ENCODE measurements at regions not wholly inside any gene's neighbourhood (a gene's known extent, or its start where the extent isn't known, plus 50 kb on each side); places are given as distances from the start of the nearest gene placed in this dataset.
A peak's percentile ranks its signal among the peaks of the same experiment; 100 is the strongest.

DNA sequence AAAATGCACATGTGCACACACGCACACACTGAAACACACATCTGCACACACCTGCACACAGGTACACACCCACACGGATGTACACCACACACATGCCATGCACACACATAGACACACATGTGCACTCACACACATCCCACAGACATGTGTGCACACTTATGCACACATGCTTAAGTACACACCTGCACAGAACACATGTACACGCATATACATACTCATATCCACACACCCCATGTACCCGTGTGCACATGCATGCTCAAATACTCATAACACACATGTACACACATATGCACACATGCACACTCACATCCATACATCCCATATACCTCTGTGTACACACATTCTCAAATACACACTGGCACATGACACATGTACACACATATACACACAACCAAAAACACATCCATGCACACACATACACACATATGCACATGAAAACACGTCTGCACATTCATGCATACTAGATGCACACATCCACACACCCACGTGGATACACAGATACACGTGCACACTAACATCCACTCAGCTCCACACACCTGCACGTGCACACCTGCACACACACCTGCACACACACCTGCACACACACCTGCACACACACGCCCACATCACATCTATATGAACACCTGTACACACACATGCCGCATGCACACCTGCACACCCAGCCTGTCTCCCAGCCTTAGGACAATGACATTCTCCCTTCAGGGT, 336.7 kb downstream of the ADGRD1 start:
- Histone ChIP-seq H3K4me3 (ENCODE audit: extremely low read depth in 1 of 4, insufficient read depth in 2 of 4, low read depth in 3 of 4, low read length in 4 of 4) (no peak overlapping the region), H2AK5ac (ENCODE audit: low read depth, low read length) (no peak overlapping the region), H3K27me3 (replicated peaks in 1 of 4; ENCODE audit: control insufficient read depth in 3 of 4, extremely low read depth in 1 of 4, insufficient read depth in 3 of 4, low read length in 3 of 4) (no peaks in the 10 kb centered on the region), H2BK12ac (ENCODE audit: low read depth, low read length) (0 out of 2 replicates have a peak overlapping the region, but pooled peaks have one; percentile 39), H2AFZ (ENCODE audit: low read length) (no peak overlapping the region), H3K79me1 (ENCODE audit: low read depth, low read length) (no peaks in the 10 kb centered on the region), H3K4ac (replicated peaks; ENCODE audit: insufficient read length, low read depth, low read length) (no peak overlapping the region), H3K9me3 (ENCODE audit: insufficient read depth in 2 of 2, low read depth in 1 of 2, low read length in 1 of 2) (no peaks in the 10 kb centered on the region), H4K20me1 (replicated peaks in 1 of 2; ENCODE audit: control insufficient read depth in 1 of 2, insufficient read depth in 2 of 2, low read length in 2 of 2) (no peaks in the 10 kb centered on the region), H3K36me3 (ENCODE audit: control insufficient read depth in 2 of 4, insufficient read depth in 4 of 4, low read length in 3 of 4) (no peaks in the 10 kb centered on the region), H2BK5ac (ENCODE audit: low read depth, low read length) (no peak overlapping the region), H3K4me1 (replicated peaks in 1 of 4; ENCODE audit: control insufficient read depth in 3 of 4, insufficient read depth in 4 of 4, low read length in 3 of 4) (no peaks in the 10 kb centered on the region), H3K4me2 (ENCODE audit: insufficient read depth in 1 of 2, low read depth in 2 of 2, low read length in 2 of 2) (no peak overlapping the region), H4K8ac (ENCODE audit: extremely low read depth, insufficient read depth, low read length) (no peak overlapping the region), H4K5ac (ENCODE audit: insufficient read length, low read depth, low read length) (no peak overlapping the region), H2BK120ac (replicated peaks; ENCODE audit: low read depth, low read length) (no peak overlapping the region), H3K14ac (ENCODE audit: insufficient read length) (no peak overlapping the region), H3K9ac (replicated peaks in 1 of 4; ENCODE audit: extremely low read depth in 1 of 4, low read depth in 3 of 4, low read length in 3 of 4) (no peak overlapping the region), H2BK15ac (ENCODE audit: low read length) (peak overlapping the region; percentile 72; the same call in 1 of the 2 replicates), H3K56ac (replicated peaks; ENCODE audit: insufficient read length, low read depth, low read length) (no peak overlapping the region), H4K91ac (replicated peaks; ENCODE audit: insufficient read length, low read length) (no peak overlapping the region), H3K23me2 (ENCODE audit: low read depth, low read length) (0 out of 2 replicates have a peak, but pooled peaks cover 3% of the 10 kb centered on the region), H3K79me2 (ENCODE audit: control insufficient read depth in 1 of 2, insufficient read depth in 2 of 2, low read length in 2 of 2) (no peaks in the 10 kb centered on the region), H3K18ac (ENCODE audit: extremely low read depth, low read length) (no peak overlapping the region), H3K27ac (ENCODE audit: low read depth, low read length) (no peak overlapping the region), H3K23ac (ENCODE audit: insufficient read length) (no peak overlapping the region), H2BK20ac (ENCODE audit: low read length) (0 out of 2 replicates have a peak overlapping the region, but pooled peaks have one; percentile 48)
- TF ChIP-seq TBP (IDR thresholded peaks at IDR 0.05; ENCODE audit: low read depth, low read length) (no peak), TEAD4 (IDR thresholded peaks at IDR 0.05; ENCODE audit: low read depth, low read length) (no peak), MAFK (IDR thresholded peaks at IDR 0.05; ENCODE audit: low read depth, low read length) (no peak), POLR2AphosphoS5 (IDR thresholded peaks at IDR 0.05; ENCODE audit: low read depth, low read length) (no peak), GTF2F1 (IDR thresholded peaks at IDR 0.05; ENCODE audit: borderline replicate concordance, low read depth, low read length) (no peak), SUZ12 (IDR thresholded peaks at IDR 0.05; ENCODE audit: low read length) (no peak), NANOG (IDR thresholded peaks at IDR 0.05; ENCODE audit: insufficient read depth, low read depth, low read length, poor library complexity, severe bottlenecking) (no peak), KDM1A (IDR thresholded peaks at IDR 0.05; ENCODE audit: borderline replicate concordance, low read length) (no peak), CTBP2 (IDR thresholded peaks at IDR 0.05; ENCODE audit: borderline replicate concordance, insufficient read depth, insufficient read length, low read length) (no peak), SP1 (IDR thresholded peaks at IDR 0.05; ENCODE audit: low read depth, low read length) (no peak), CEBPB (IDR thresholded peaks at IDR 0.05; ENCODE audit: low read depth, low read length) (no peak)
- FAIRE-seq (peak; percentile 65), DNase-seq (ENCODE audit: low read depth in 1 of 2, low spot score in 2 of 2) (peak in 1 of 2 experiments; percentile 30)
- ChIA-PET CTCF (ENCODE audit: partially characterized antibody) (no interaction called here), POLR2A (ENCODE audit: partially characterized antibody) (no interaction called here)
- 74% methylated on average over 10 of the region's 10 CpGs; no CpG with 5 or more reads in 1 of the 2 experiments for WGBS, 2 experiments (ENCODE audit: extremely low coverage in 1 of 2, insufficient coverage in 1 of 2, insufficient read length in 1 of 2, insufficient replicate concordance in 2 of 2, low coverage in 1 of 2, low lambda C conversion rate in 2 of 2, missing lambda C conversion rate in 1 of 2)

All from H1 (cell line).